ENCODE measurements at regions not wholly inside any gene's neighbourhood (a gene's known extent, or its start where the extent isn't known, plus 50 kb on each side); places are given as distances from the start of the nearest gene placed in this dataset.

DNA sequence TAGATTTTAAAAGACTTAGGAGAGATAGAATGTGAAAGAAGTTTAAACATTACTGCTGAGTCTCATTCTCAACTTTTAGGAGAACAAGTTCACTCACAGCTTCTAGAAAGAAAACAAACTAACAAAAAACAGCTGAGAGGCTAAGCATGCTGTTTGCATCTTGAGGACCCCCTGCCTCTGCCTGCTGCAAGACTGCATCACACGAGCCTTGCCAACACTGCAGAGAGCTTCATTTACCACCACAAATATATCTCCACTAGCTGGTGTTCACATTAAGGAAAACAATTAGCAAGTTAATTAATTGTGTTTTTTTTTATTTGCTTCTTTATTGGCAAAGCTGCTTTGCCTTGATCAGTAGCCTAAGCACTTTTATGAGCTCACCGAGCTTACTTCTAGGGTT lies 336.6 kb upstream of the KIAA1217 start:
- H3K4me1 ChIP-seq (ENCODE audit: insufficient read depth, low read length) = no peaks in the 10 kb centered on the region
- H3K27me3 ChIP-seq (ENCODE audit: insufficient read depth, low read length, poor library complexity) = peaks cover 6% of the 10 kb centered on the region
- H3K4me3 ChIP-seq (ENCODE audit: low read depth in 1 of 2, low read length in 2 of 2) = no peak overlapping the region
- ATAC-seq (ENCODE audit: insufficient read depth, low read depth) (no peak), DNase-seq (no peak)
- no peaks in the 10 kb centered on the region for H3K79me2 ChIP-seq (ENCODE audit: insufficient read depth, low read length)
- no peaks in the 10 kb centered on the region for H4K20me1 ChIP-seq (ENCODE audit: insufficient read depth, low read length)
- H3K36me3 ChIP-seq (ENCODE audit: insufficient read depth, low read length) = no peaks in the 10 kb centered on the region
- TF ChIP-seq EZH2 (IDR thresholded peaks at IDR 0.05; ENCODE audit: borderline replicate concordance, low read depth, low read length, severe bottlenecking) = no peak
- TF ChIP-seq CTCF (IDR thresholded peaks at IDR 0.05; ENCODE audit: borderline replicate concordance, extremely low read depth, low read length, poor library complexity, severe bottlenecking) = no peak
- no peak overlapping the region for H3K27ac ChIP-seq (ENCODE audit: low read length)
- no peak overlapping the region for H3K9ac ChIP-seq (ENCODE audit: low read depth, low read length)
- no peaks in the 10 kb centered on the region for H3K9me3 ChIP-seq (ENCODE audit: insufficient read depth, low read length, severe bottlenecking)
- H2AFZ ChIP-seq (ENCODE audit: low read depth, low read length) = no peak overlapping the region
- H3K4me2 ChIP-seq (ENCODE audit: insufficient read depth, low read length) = no peak overlapping the region

- Histone ChIP-seq H3K9ac (ENCODE audit: low read depth, low read length) (no peak overlapping the region), H2AFZ (ENCODE audit: low read depth, low read length) (no peak overlapping the region), H4K20me1 (ENCODE audit: insufficient read depth, low read length) (no peaks in the 10 kb centered on the region), H3K79me2 (ENCODE audit: insufficient read depth, low read length) (no peaks in the 10 kb centered on the region), H3K27me3 (ENCODE audit: insufficient read depth, low read length, poor library complexity) (no peaks in the 10 kb centered on the region), H3K36me3 (ENCODE audit: insufficient read depth, low read length) (no peaks in the 10 kb centered on the region), H3K4me3 (ENCODE audit: low read depth in 1 of 2, low read length in 2 of 2) (no peak overlapping the region), H3K27ac (ENCODE audit: low read length) (no peak overlapping the region), H3K4me2 (ENCODE audit: insufficient read depth, low read length) (no peak overlapping the region), H3K9me3 (ENCODE audit: insufficient read depth, low read length, severe bottlenecking) (no peaks in the 10 kb centered on the region), H3K4me1 (ENCODE audit: insufficient read depth, low read length) (no peaks in the 10 kb centered on the region)
- no peak for TF ChIP-seq EZH2 (IDR thresholded peaks at IDR 0.05; ENCODE audit: borderline replicate concordance, low read depth, low read length, severe bottlenecking)
- TF ChIP-seq CTCF (IDR thresholded peaks at IDR 0.05; ENCODE audit: borderline replicate concordance, extremely low read depth, low read length, poor library complexity, severe bottlenecking) = no peak
- ATAC-seq (ENCODE audit: insufficient read depth, low read depth) = no peak
- DNase-seq = no peak
Measured at GRCh38 chr10:23877791-23878320, 331.1 kb upstream of the KIAA1217 start.

DNA sequence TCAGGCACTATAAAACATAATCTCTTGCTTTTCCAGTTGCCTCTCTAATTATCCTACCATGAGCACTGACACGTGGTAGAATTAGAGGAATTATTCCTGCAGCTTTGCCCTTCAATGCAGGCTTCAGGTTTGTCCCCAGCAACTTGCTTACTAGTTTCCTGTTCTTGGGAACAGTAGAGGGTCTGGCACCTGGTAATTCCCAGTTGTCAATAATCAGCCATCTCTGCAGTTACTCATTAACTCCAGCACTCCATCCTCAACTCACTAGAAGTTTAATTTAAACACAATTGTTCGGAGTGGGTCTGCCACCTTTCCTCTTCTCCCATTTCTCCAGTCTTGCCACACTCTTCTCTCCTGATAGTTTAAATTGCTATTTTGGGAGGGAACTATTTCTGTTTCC lies 324.3 kb upstream of the KIAA1217 start:
- ATAC-seq (ENCODE audit: insufficient read depth, low read depth) = no peak
- Histone ChIP-seq H4K20me1 (ENCODE audit: insufficient read depth, low read length) (no peaks in the 10 kb centered on the region), H3K4me1 (ENCODE audit: insufficient read depth, low read length) (no peaks in the 10 kb centered on the region), H3K4me3 (ENCODE audit: low read depth in 1 of 2, low read length in 2 of 2) (no peak overlapping the region), H3K9ac (ENCODE audit: low read depth, low read length) (no peak overlapping the region), H2AFZ (ENCODE audit: low read depth, low read length) (no peak overlapping the region), H3K9me3 (ENCODE audit: insufficient read depth, low read length, severe bottlenecking) (no peaks in the 10 kb centered on the region), H3K27ac (ENCODE audit: low read length) (no peak overlapping the region), H3K36me3 (ENCODE audit: insufficient read depth, low read length) (no peaks in the 10 kb centered on the region), H3K27me3 (ENCODE audit: insufficient read depth, low read length, poor library complexity) (no peaks in the 10 kb centered on the region), H3K79me2 (ENCODE audit: insufficient read depth, low read length) (no peaks in the 10 kb centered on the region), H3K4me2 (ENCODE audit: insufficient read depth, low read length) (no peak overlapping the region)
- TF ChIP-seq CTCF (IDR thresholded peaks at IDR 0.05; ENCODE audit: borderline replicate concordance, extremely low read depth, low read length, poor library complexity, severe bottlenecking) (no peak), EZH2 (IDR thresholded peaks at IDR 0.05; ENCODE audit: borderline replicate concordance, low read depth, low read length, severe bottlenecking) (no peak)
- no peak for DNase-seq

GRCh38 chr10:23885853-23886252 lies 323.1 kb upstream of the KIAA1217 start:
- Histone ChIP-seq H3K79me2 (ENCODE audit: insufficient read depth, low read length) (no peaks in the 10 kb centered on the region), H3K27ac (ENCODE audit: low read length) (no peak overlapping the region), H3K9ac (ENCODE audit: low read depth, low read length) (no peak overlapping the region), H4K20me1 (ENCODE audit: insufficient read depth, low read length) (no peaks in the 10 kb centered on the region), H3K4me2 (ENCODE audit: insufficient read depth, low read length) (no peak overlapping the region), H3K27me3 (ENCODE audit: insufficient read depth, low read length, poor library complexity) (peaks cover 2% of the 10 kb centered on the region), H3K4me1 (ENCODE audit: insufficient read depth, low read length) (no peaks in the 10 kb centered on the region), H2AFZ (ENCODE audit: low read depth, low read length) (no peak overlapping the region), H3K4me3 (ENCODE audit: low read depth in 1 of 2, low read length in 2 of 2) (no peak overlapping the region), H3K36me3 (ENCODE audit: insufficient read depth, low read length) (no peaks in the 10 kb centered on the region), H3K9me3 (ENCODE audit: insufficient read depth, low read length, severe bottlenecking) (no peaks in the 10 kb centered on the region)
- no peak for TF ChIP-seq EZH2 (IDR thresholded peaks at IDR 0.05; ENCODE audit: borderline replicate concordance, low read depth, low read length, severe bottlenecking)
- TF ChIP-seq CTCF (IDR thresholded peaks at IDR 0.05; ENCODE audit: borderline replicate concordance, extremely low read depth, low read length, poor library complexity, severe bottlenecking) = no peak
- no peak for DNase-seq
- ATAC-seq (ENCODE audit: insufficient read depth, low read depth) = no peak

All from DND-41 (cell line).